WTC11 (cell line): ENCODE measurements at regions not wholly inside any gene's neighbourhood (a gene's known extent, or its start where the extent isn't known, plus 50 kb on each side); places are given as distances from the start of the nearest gene placed in this dataset.

Source experiments
- ATAC-seq: fragments of 200-7000 bp; cut with Tn5 transposase; 2 replicates; pipeline ENCODE4 v1.10.0; 2021; ENCODE audit warnings: mild to moderate bottlenecking, moderate library complexity
- CTCF ChIA-PET: fragments of 300-600 bp; sonication (Branson Sonifier 250); formaldehyde crosslinking; loops from one replicate; lab custom pipeline; 2021; ENCODE audit warnings: antibody characterized with exemption; lab: Charles Lee
- POLR2A ChIA-PET: fragments of 350-600 bp; sonication (Branson Sonifier 250); formaldehyde crosslinking; loops from one replicate; lab custom pipeline; 2021; ENCODE audit warnings: antibody characterized with exemption; lab: Charles Lee
- DNase-seq: peaks from one replicate; pipeline ENCODE4 v3.0.0; 2021; ENCODE audit warnings: low spot score
- H3K27ac Mint-ChIP-seq: 2 replicates; pipeline ENCODE4 v1.8.0; 2021; ENCODE audit warnings: mixed read lengths
- H3K27me3 Mint-ChIP-seq: 2 replicates; pipeline ENCODE4 v1.8.0; 2021; ENCODE audit warnings: low read depth, mild to moderate bottlenecking, moderate library complexity, mixed read lengths
- H3K36me3 Mint-ChIP-seq: 2 replicates; pipeline ENCODE4 v1.8.0; 2021; ENCODE audit warnings: mixed read lengths
- H3K4me1 Mint-ChIP-seq: 2 replicates; pipeline ENCODE4 v1.8.0; 2022; ENCODE audit warnings: mixed read lengths
- H3K4me3 Mint-ChIP-seq: 2 replicates; pipeline ENCODE4 v1.8.0; 2021; ENCODE audit warnings: mild to moderate bottlenecking, moderate library complexity, mixed read lengths
- H3K9me3 Mint-ChIP-seq: 2 replicates; pipeline ENCODE4 v1.8.0; 2021; ENCODE audit warnings: mixed read lengths
- CREM ChIP-seq: sonication (generic); formaldehyde crosslinking; IDR thresholded peaks from 2 replicates; pipeline ENCODE4 v1.8.1; 2022; ENCODE audit warnings: mild to moderate bottlenecking, missing genetic modification reagents, moderate library complexity
- JAZF1 ChIP-seq: fragments of 250-450 bp; sonication (Bioruptor Pico); IDR thresholded peaks from 2 replicates; pipeline ENCODE4 v1.9.0; 2021; ENCODE audit warnings: moderate library complexity, mild to moderate bottlenecking, inconsistent platforms
- MXD4 ChIP-seq: fragments of 250-450 bp; sonication (Bioruptor Pico); IDR thresholded peaks from 2 replicates; pipeline ENCODE4 v1.8.0; 2021; ENCODE audit warnings: mild to moderate bottlenecking, moderate library complexity, borderline replicate concordance
- RELA ChIP-seq: sonication (generic); formaldehyde crosslinking; IDR thresholded peaks from 2 replicates; pipeline ENCODE4 v1.8.1; 2022; ENCODE audit warnings: missing genetic modification reagents, mild to moderate bottlenecking, borderline replicate concordance
- TCF7 ChIP-seq: sonication (generic); formaldehyde crosslinking; IDR thresholded peaks from 2 replicates; pipeline ENCODE4 v1.8.0; 2022; ENCODE audit warnings: mild to moderate bottlenecking, low read depth, missing genetic modification reagents, moderate library complexity
- TEAD1 ChIP-seq: sonication (generic); formaldehyde crosslinking; IDR thresholded peaks from 2 replicates; pipeline ENCODE4 v1.8.0; 2022; ENCODE audit warnings: mild to moderate bottlenecking, missing genetic modification reagents
- USF1 ChIP-seq: sonication (generic); formaldehyde crosslinking; IDR thresholded peaks from 2 replicates; pipeline ENCODE4 v1.8.0; 2022; ENCODE audit warnings: mild to moderate bottlenecking, missing genetic modification reagents
- ZNF219 ChIP-seq: sonication (generic); formaldehyde crosslinking; IDR thresholded peaks from 2 replicates; pipeline ENCODE4 v1.8.0; 2023; ENCODE audit warnings: missing genetic modification reagents, mild to moderate bottlenecking, borderline replicate concordance
- ZNF423 ChIP-seq: fragments of 250-450 bp; sonication (Bioruptor Pico); IDR thresholded peaks from 2 replicates; pipeline ENCODE4 v2.1.2; 2022; ENCODE audit warnings: mild to moderate bottlenecking, moderate library complexity
- TF ChIP-seq, protein P1 (sequence below): fragments of 250-450 bp; sonication (Bioruptor Pico); IDR thresholded peaks from 2 replicates; pipeline ENCODE4 v2.1.2; 2022; ENCODE audit warnings: mild to moderate bottlenecking, moderate library complexity
- TF ChIP-seq, protein P2 (sequence below): fragments of 200-600 bp; IDR thresholded peaks from 2 replicates; pipeline ENCODE4 v1.8.0; 2022; ENCODE audit warnings: antibody characterized with exemption
- TF ChIP-seq, protein P3 (sequence below): sonication (generic); formaldehyde crosslinking; IDR thresholded peaks from 2 replicates; pipeline ENCODE4 v1.8.0; 2023; ENCODE audit warnings: missing genetic modification reagents
- TF ChIP-seq, protein P4 (sequence below): sonication (generic); formaldehyde crosslinking; IDR thresholded peaks from 2 replicates; pipeline ENCODE4 v1.8.1; 2022; ENCODE audit warnings: mild to moderate bottlenecking, moderate library complexity, missing genetic modification reagents
- TF ChIP-seq, protein P5 (sequence below): sonication (generic); formaldehyde crosslinking; conservative IDR thresholded peaks from 2 replicates; pipeline ENCODE4 v1.8.1; 2022; ENCODE audit warnings: mild to moderate bottlenecking, missing genetic modification reagents
- TF ChIP-seq, protein P6 (sequence below): sonication (generic); formaldehyde crosslinking; conservative IDR thresholded peaks from 2 replicates; pipeline ENCODE4 v1.8.1; 2023; ENCODE audit warnings: mild to moderate bottlenecking, low read depth, missing genetic modification reagents, moderate library complexity

DNA sequence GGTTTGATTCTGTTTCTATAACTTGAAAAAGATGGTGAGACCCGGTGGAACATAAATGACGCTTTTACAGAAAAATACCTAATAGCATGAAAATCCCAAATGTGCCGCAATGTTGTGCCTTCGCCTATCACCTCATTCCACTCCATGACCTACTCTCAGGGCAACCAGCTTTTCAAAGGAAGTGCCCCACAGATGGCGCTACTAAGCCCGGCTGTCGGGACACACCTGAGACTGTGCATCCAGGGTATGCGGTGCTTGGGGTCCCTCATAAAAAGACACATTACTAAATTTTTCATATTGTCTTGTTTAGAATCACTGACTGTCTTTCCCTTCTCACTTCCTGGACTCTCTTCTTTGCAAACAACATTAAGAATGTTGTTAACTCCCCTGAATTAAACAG, 145.5 kb upstream of the RPS6KA2 start:
- H3K27me3 Mint-ChIP-seq = peaks cover 3% of the 10 kb centered on the region; the same call in 1 of the 2 replicates
- H3K9me3 Mint-ChIP-seq = no peaks in the 10 kb centered on the region
- DNase-seq = peak; percentile 65
- TF ChIP-seq, protein P1, sequence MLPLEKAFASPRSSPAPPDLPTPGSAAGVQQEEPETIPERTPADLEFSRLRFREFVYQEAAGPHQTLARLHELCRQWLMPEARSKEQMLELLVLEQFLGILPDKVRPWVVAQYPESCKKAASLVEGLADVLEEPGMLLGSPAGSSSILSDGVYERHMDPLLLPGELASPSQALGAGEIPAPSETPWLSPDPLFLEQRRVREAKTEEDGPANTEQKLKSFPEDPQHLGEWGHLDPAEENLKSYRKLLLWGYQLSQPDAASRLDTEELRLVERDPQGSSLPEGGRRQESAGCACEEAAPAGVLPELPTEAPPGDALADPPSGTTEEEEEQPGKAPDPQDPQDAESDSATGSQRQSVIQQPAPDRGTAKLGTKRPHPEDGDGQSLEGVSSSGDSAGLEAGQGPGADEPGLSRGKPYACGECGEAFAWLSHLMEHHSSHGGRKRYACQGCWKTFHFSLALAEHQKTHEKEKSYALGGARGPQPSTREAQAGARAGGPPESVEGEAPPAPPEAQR (CRISPR knock-in tag) = no peak
- TF ChIP-seq, protein P2, sequence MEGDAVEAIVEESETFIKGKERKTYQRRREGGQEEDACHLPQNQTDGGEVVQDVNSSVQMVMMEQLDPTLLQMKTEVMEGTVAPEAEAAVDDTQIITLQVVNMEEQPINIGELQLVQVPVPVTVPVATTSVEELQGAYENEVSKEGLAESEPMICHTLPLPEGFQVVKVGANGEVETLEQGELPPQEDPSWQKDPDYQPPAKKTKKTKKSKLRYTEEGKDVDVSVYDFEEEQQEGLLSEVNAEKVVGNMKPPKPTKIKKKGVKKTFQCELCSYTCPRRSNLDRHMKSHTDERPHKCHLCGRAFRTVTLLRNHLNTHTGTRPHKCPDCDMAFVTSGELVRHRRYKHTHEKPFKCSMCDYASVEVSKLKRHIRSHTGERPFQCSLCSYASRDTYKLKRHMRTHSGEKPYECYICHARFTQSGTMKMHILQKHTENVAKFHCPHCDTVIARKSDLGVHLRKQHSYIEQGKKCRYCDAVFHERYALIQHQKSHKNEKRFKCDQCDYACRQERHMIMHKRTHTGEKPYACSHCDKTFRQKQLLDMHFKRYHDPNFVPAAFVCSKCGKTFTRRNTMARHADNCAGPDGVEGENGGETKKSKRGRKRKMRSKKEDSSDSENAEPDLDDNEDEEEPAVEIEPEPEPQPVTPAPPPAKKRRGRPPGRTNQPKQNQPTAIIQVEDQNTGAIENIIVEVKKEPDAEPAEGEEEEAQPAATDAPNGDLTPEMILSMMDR = peak; percentile 35; the same call in 1 of the 2 replicates
- TF ChIP-seq, all 79 proteins: peak for 1
- H3K4me3 Mint-ChIP-seq = no peak overlapping the region
- no peaks in the 10 kb centered on the region for H3K36me3 Mint-ChIP-seq
- H3K27ac Mint-ChIP-seq = no peak overlapping the region
- CTCF ChIA-PET = interaction anchor here (0.6 to 4.9 kb wide), 30 partner anchors 9 to 370 kb away, joined by 3 to 44 read pairs (median 4); partner anchors contain the start of genes CCR6 and CEP43
- peak; percentile 74 for ATAC-seq
- H3K4me1 Mint-ChIP-seq = peaks cover 34% of the 10 kb centered on the region
- POLR2A ChIA-PET = interaction anchor here (0.6 kb wide), 1 partner anchor 90 kb away, joined by 3 read pairs; no protein-coding TSS in a partner anchor

DNA sequence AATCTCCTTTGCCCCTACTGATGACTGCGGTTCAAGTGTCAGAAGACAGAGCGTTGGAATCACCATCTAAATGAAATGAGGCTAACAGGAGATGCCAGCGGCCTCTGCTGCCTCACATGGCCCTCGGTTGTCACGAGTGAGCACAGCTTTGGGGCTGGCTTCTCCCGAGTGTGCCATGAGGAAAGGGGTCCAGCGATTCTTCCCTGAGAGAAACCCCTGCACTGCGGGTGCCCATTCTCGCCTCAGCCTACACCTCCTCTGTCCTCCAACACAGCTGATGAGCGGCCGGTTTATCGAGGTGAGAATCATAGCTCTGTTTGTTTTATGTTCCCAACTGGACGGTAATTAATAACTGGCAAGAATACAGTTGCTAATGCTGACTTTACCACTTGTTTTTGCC, 144.7 kb upstream of the RPS6KA2 start:
- no peaks in the 10 kb centered on the region for H3K36me3 Mint-ChIP-seq
- ATAC-seq = no peak
- H3K4me1 Mint-ChIP-seq = peaks cover 41% of the 10 kb centered on the region
- H3K27ac Mint-ChIP-seq = no peak overlapping the region
- no peak overlapping the region for H3K4me3 Mint-ChIP-seq
- no peak for DNase-seq
- H3K9me3 Mint-ChIP-seq = no peaks in the 10 kb centered on the region
- TF ChIP-seq ZNF219 (CRISPR knock-in tag) (no peak), RELA (CRISPR knock-in tag) (no peak), TEAD1 (no peak), TCF7 (CRISPR knock-in tag) (no peak), ZNF423 (no peak), MXD4 (CRISPR knock-in tag) (no peak), USF1 (no peak), JAZF1 (CRISPR knock-in tag) (no peak), CREM (no peak)
- TF ChIP-seq, protein P3, sequence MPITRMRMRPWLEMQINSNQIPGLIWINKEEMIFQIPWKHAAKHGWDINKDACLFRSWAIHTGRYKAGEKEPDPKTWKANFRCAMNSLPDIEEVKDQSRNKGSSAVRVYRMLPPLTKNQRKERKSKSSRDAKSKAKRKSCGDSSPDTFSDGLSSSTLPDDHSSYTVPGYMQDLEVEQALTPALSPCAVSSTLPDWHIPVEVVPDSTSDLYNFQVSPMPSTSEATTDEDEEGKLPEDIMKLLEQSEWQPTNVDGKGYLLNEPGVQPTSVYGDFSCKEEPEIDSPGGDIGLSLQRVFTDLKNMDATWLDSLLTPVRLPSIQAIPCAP = no peak
- TF ChIP-seq, protein P1 (CRISPR knock-in tag) = no peak
- TF ChIP-seq, protein P4, sequence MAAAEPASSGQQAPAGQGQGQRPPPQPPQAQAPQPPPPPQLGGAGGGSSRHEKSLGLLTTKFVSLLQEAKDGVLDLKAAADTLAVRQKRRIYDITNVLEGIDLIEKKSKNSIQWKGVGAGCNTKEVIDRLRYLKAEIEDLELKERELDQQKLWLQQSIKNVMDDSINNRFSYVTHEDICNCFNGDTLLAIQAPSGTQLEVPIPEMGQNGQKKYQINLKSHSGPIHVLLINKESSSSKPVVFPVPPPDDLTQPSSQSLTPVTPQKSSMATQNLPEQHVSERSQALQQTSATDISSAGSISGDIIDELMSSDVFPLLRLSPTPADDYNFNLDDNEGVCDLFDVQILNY (CRISPR knock-in tag) = no peak
- TF ChIP-seq, protein P5, sequence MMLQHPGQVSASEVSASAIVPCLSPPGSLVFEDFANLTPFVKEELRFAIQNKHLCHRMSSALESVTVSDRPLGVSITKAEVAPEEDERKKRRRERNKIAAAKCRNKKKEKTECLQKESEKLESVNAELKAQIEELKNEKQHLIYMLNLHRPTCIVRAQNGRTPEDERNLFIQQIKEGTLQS (CRISPR knock-in tag) = no peak
- TF ChIP-seq, protein P6, sequence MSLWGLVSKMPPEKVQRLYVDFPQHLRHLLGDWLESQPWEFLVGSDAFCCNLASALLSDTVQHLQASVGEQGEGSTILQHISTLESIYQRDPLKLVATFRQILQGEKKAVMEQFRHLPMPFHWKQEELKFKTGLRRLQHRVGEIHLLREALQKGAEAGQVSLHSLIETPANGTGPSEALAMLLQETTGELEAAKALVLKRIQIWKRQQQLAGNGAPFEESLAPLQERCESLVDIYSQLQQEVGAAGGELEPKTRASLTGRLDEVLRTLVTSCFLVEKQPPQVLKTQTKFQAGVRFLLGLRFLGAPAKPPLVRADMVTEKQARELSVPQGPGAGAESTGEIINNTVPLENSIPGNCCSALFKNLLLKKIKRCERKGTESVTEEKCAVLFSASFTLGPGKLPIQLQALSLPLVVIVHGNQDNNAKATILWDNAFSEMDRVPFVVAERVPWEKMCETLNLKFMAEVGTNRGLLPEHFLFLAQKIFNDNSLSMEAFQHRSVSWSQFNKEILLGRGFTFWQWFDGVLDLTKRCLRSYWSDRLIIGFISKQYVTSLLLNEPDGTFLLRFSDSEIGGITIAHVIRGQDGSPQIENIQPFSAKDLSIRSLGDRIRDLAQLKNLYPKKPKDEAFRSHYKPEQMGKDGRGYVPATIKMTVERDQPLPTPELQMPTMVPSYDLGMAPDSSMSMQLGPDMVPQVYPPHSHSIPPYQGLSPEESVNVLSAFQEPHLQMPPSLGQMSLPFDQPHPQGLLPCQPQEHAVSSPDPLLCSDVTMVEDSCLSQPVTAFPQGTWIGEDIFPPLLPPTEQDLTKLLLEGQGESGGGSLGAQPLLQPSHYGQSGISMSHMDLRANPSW (CRISPR knock-in tag) = no peak
- TF ChIP-seq, all 79 proteins: peak for 0
- CTCF ChIA-PET = interaction anchor here (0.8 to 2.9 kb wide), 7 partner anchors 11 to 218 kb away, joined by 3 to 13 read pairs (median 6); no protein-coding TSS in a partner anchor
- peaks cover 3% of the 10 kb centered on the region; the same call in 1 of the 2 replicates for H3K27me3 Mint-ChIP-seq
- POLR2A ChIA-PET = no interaction called here
